OCI-LY3 (cell line): ENCODE measurements at regions not wholly inside any gene's neighbourhood (a gene's known extent, or its start where the extent isn't known, plus 50 kb on each side); places are given as distances from the start of the nearest gene placed in this dataset.

Experiments
- EZH2phosphoT487 ChIP-seq: fragments of 200-600 bp; shearing (Covaris generic); IDR thresholded peaks from 2 replicates; pipeline ENCODE4 v1.6.1; 2018; ENCODE audit warnings: antibody characterized with exemption, mixed run types, low read depth
- TF ChIP-seq, protein P1 (sequence below): fragments of 200-600, 300-600 bp; sonication (generic); IDR thresholded peaks from 2 replicates; pipeline ENCODE4 v1.5.1; 2014; ENCODE audit warnings: antibody characterized with exemption, low read length, low read depth

DNA sequence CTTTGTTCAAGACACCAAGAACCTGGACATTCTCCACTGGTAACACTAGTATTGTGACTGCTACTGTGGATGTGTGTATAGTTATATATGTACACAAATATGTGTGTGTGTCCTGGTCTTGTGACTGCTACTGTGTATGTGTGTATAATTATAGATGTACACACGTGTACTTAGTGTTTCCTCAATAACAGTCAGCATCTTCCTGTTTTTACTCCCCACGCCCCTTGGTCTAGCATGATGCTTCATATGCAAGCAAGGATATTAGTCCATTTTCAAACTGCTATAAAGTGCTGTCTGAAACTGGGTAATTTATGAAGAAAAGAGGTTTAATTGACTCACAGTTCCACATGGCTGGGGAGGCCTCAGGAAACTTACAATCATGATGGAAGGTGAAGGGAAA, 802.7 kb downstream of the RNF144A start:
- TF ChIP-seq, protein P1, sequence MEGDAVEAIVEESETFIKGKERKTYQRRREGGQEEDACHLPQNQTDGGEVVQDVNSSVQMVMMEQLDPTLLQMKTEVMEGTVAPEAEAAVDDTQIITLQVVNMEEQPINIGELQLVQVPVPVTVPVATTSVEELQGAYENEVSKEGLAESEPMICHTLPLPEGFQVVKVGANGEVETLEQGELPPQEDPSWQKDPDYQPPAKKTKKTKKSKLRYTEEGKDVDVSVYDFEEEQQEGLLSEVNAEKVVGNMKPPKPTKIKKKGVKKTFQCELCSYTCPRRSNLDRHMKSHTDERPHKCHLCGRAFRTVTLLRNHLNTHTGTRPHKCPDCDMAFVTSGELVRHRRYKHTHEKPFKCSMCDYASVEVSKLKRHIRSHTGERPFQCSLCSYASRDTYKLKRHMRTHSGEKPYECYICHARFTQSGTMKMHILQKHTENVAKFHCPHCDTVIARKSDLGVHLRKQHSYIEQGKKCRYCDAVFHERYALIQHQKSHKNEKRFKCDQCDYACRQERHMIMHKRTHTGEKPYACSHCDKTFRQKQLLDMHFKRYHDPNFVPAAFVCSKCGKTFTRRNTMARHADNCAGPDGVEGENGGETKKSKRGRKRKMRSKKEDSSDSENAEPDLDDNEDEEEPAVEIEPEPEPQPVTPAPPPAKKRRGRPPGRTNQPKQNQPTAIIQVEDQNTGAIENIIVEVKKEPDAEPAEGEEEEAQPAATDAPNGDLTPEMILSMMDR = no peak
- no peak for TF ChIP-seq EZH2phosphoT487
